Activated CD4-positive, alpha-beta T cell treated with anti-CD3 and anti-CD28 coated beads, Interleukin-2, amount 10 ng/mL, durations not matched to agents 7 days and 5 days (primary cell): ENCODE measurements at regions not wholly inside any gene's neighbourhood (a gene's known extent, or its start where the extent isn't known, plus 50 kb on each side); places are given as distances from the start of the nearest gene placed in this dataset.

Experiments used
- CTCF ChIA-PET: fragments of 350-600 bp; sonication (Branson Sonifier 250); formaldehyde crosslinking; loops from one replicate; lab custom pipeline; 2021; ENCODE audit warnings: antibody characterized with exemption; lab: Charles Lee
- POLR2A ChIA-PET: fragments of 350-600 bp; sonication (Branson Sonifier 250); formaldehyde crosslinking; loops from one replicate; lab custom pipeline; 2021; ENCODE audit warnings: antibody characterized with exemption; lab: Charles Lee
- DNase-seq: peaks from one replicate; pipeline ENCODE4 v3.0.0-alpha.2; 2020
- H3K27ac Mint-ChIP-seq: one replicate; pipeline ENCODE4 v1.8.0; 2021; ENCODE audit warnings: mild to moderate bottlenecking, moderate library complexity, mixed read lengths
- H3K27me3 Mint-ChIP-seq: one replicate; pipeline ENCODE4 v1.8.0; 2021; ENCODE audit warnings: mixed read lengths
- H3K36me3 Mint-ChIP-seq: one replicate; pipeline ENCODE4 v1.8.0; 2021; ENCODE audit warnings: low read depth, mixed read lengths
- H3K4me1 Mint-ChIP-seq: one replicate; pipeline ENCODE4 v1.8.0; 2021; ENCODE audit warnings: mixed read lengths
- H3K4me3 Mint-ChIP-seq: one replicate; pipeline ENCODE4 v1.8.0; 2021; ENCODE audit warnings: mild to moderate bottlenecking, moderate library complexity, mixed read lengths
- H3K9me3 Mint-ChIP-seq: one replicate; pipeline ENCODE4 v1.8.0; 2021; ENCODE audit warnings: mixed read lengths

DNA sequence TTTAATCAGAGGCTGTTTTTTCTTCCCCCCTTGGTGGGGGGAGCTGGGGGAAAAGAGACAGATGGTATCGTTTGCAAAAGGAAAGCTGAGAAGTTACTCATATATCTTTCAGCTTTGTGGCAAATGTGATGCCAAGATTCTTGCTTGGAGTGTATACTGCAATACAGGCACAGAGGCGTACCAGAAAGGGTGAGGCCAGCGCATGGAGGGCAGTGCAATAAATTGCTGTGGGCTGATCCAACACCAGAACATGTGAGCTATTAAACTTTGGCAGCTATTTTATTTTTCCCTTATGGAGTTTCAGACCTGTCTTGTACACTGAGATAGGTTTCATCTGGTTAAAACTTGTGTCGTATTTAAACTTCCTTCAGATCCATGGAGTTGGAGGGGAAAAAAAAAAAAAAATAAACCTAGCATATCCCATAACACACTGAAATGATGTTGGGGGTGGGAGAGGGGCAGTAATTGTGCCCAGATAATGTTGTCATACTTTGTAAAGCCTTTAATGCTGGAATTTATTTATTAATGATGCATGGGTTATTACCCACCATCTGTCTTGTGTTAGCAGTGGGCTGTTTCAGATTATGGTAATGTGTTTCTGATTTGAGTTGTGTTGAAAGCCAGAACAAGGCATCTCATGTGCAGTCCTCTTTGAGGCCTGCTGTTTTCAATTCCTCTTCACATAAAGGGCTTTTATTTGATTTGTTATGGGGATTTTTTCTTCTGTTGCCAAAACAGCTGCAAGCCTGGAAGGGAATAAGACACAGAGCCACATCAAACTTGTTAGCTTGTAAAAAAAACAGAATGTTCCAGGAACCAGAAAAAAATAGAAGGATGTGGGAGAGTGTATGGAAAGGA lies 891.3 kb downstream of the TLE1 start:
- POLR2A ChIA-PET = no interaction called here
- no peaks in the 10 kb centered on the region for H3K4me1 Mint-ChIP-seq

DNA sequence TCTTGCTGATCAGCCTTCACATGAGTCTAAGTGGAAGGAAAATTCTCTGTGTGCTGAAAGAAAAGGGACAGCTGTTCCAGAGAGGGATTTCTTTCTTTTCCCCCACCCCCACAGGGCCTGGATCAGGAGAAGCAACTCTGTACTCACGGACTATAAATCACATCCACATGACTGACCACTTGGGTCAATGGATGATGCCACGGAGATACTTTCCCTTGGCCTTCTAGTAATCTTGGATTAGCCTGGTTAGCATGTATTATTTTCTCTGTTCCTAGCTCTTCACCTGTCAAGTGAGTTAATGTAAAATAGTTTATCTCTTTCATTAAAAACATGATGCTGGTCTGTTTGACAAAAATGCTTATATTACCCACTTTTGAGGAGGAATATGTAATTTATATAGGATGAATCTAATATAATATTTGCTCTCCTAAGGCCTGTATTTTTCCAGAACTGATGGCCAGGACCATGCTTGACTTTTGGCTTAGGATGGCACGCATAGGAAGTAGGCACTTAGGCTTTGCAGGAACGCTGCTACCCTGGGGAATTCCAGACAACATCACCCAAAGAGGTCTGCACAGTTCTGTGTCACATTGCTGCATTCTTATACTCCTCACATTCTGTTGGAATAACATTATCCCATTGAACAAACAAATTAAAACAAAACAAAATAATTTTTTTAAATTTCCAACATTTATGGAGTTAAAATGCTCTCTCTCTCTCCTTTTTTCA lies 892.1 kb downstream of the TLE1 start:
- no peak overlapping the region for H3K4me3 Mint-ChIP-seq
- no peak for DNase-seq
- H3K27ac Mint-ChIP-seq = no peak overlapping the region
- ChIA-PET CTCF (no interaction called here), POLR2A (no interaction called here)
- no peaks in the 10 kb centered on the region for H3K4me1 Mint-ChIP-seq
- H3K36me3 Mint-ChIP-seq = no peaks in the 10 kb centered on the region
- no peaks in the 10 kb centered on the region for H3K27me3 Mint-ChIP-seq
- peaks cover 2% of the 10 kb centered on the region for H3K9me3 Mint-ChIP-seq

More for the DNA sequence above, 891.3 kb downstream of the TLE1 start:
- no peaks in the 10 kb centered on the region for H3K27me3 Mint-ChIP-seq
- no peaks in the 10 kb centered on the region for H3K36me3 Mint-ChIP-seq
- CTCF ChIA-PET = no interaction called here
- DNase-seq = no peak
- H3K4me3 Mint-ChIP-seq = no peak overlapping the region
- H3K27ac Mint-ChIP-seq = no peak overlapping the region
- peaks cover 2% of the 10 kb centered on the region for H3K9me3 Mint-ChIP-seq

DNA sequence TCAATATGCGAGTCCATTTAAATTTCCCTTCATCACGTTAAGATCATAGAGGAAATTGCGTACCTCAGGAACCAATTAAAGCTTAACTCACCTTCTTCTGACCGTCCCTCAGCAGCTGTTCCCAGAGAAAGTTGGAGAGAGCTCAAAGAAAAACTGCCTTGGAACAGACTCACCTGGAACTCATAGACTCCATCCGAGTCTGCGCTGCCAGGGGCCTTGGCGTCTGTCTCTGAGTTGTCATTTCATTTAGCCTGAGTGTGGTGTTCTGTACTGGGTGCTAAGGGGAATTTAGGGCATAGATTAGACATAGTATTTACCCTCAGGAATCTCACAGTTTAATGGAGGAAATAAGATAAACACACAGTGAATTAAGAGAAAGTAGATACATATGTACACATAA lies 892.7 kb downstream of the TLE1 start:
- no peaks in the 10 kb centered on the region for H3K4me1 Mint-ChIP-seq
- no peak for DNase-seq
- H3K9me3 Mint-ChIP-seq = peaks cover 2% of the 10 kb centered on the region
- H3K27ac Mint-ChIP-seq = no peak overlapping the region
- ChIA-PET CTCF (interaction anchor here (0.6 kb wide), 1 partner anchor 1076 kb away, joined by 3 read pairs; no protein-coding TSS in a partner anchor), POLR2A (no interaction called here)
- H3K27me3 Mint-ChIP-seq = no peaks in the 10 kb centered on the region
- no peak overlapping the region for H3K4me3 Mint-ChIP-seq
- no peaks in the 10 kb centered on the region for H3K36me3 Mint-ChIP-seq

DNA sequence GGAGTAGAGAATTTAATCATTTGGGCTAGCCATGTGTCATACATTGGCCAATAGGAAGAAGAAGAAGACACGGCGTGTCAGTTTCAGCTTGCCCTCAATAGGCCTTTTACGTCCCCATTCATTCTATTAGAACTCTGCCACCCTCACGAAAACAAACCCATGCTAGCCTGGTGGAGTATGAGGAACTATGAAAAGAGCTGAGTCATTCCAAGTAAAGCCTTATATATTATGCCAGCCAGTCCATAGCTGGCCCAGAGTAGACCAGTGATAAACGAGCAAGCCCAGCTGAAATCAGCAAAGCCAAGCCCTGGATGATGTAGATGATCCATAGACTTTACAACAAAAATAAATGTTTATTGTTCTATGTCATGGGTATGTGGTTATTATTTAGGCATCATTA lies 895.1 kb downstream of the TLE1 start:
- ChIA-PET POLR2A (no interaction called here), CTCF (no interaction called here)
- no peak for DNase-seq
- Mint-ChIP-seq H3K4me1 (no peaks in the 10 kb centered on the region), H3K4me3 (no peak overlapping the region), H3K27me3 (no peaks in the 10 kb centered on the region), H3K36me3 (no peaks in the 10 kb centered on the region), H3K27ac (no peak overlapping the region), H3K9me3 (no peaks in the 10 kb centered on the region)

DNA sequence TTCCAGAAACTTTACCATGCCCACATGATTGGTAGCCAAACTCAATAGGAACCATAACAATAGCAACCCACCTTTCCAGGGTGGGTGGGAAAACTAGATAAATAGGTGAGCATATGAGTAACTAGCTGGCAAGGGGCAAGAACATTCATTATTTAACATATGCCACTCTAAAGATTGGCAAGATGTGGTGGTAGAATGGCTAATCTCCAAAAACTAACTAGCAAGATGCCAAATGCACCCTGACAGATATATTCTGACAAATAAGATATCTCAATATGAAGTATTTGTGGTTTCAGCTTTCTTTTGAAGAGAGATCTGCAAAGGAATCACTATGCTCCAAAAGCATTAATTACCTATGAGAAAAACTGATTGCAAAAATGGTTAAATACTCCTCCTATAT lies 895.6 kb downstream of the TLE1 start:
- Mint-ChIP-seq H3K36me3 (no peaks in the 10 kb centered on the region), H3K4me3 (no peak overlapping the region), H3K9me3 (no peaks in the 10 kb centered on the region), H3K27ac (no peak overlapping the region), H3K4me1 (no peaks in the 10 kb centered on the region), H3K27me3 (no peaks in the 10 kb centered on the region)
- ChIA-PET POLR2A (no interaction called here), CTCF (no interaction called here)
- no peak for DNase-seq

DNA sequence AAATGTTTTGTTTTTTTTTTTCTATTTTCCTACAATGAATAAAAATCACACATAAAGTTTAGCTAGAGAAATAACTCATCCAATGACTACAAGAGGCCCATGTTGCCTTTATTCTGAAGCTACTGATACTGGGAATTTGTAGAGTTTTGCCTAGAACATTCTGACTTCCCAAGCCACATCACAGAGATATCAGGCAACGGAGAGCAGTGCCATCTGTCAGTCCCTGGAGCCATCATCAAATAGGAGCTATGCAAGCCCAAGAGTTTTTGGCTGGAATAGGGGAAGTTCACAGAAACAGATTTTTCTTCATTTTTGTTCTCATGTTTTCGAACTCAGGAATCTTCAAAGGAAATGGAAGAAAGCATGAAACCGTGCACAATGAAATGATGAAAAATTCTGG lies 896.6 kb downstream of the TLE1 start:
- no peaks in the 10 kb centered on the region for H3K27me3 Mint-ChIP-seq
- POLR2A ChIA-PET = no interaction called here
- H3K4me3 Mint-ChIP-seq = no peak overlapping the region
- no peaks in the 10 kb centered on the region for H3K9me3 Mint-ChIP-seq
- H3K36me3 Mint-ChIP-seq = no peaks in the 10 kb centered on the region
- DNase-seq = no peak
- no peaks in the 10 kb centered on the region for H3K4me1 Mint-ChIP-seq
- CTCF ChIA-PET = no interaction called here
- no peak overlapping the region for H3K27ac Mint-ChIP-seq

DNA sequence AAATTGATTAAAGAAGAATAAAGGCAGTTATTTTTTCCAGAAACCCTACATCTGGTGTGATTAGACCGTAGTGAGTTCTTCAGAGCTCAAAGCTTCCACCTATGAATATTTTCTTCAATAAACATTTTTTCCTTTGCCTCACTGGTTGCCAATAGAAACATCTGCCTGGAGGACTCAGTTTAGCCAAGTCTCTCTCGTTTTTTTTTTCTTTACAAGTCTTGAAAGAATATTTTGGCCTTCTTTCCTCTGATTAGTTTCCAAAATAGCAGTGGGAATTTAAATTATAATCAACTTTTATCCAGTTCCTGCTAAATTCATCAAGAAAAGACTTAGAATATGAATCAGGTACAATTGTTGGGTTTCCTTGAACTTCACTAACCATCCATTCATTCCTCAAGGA lies 897.5 kb downstream of the TLE1 start:
- H3K4me1 Mint-ChIP-seq = no peaks in the 10 kb centered on the region
- CTCF ChIA-PET = no interaction called here
- no peaks in the 10 kb centered on the region for H3K27me3 Mint-ChIP-seq
- H3K9me3 Mint-ChIP-seq = no peaks in the 10 kb centered on the region
- H3K27ac Mint-ChIP-seq = no peak overlapping the region
- H3K4me3 Mint-ChIP-seq = no peak overlapping the region
- DNase-seq = no peak
- H3K36me3 Mint-ChIP-seq = no peaks in the 10 kb centered on the region
- POLR2A ChIA-PET = no interaction called here

DNA sequence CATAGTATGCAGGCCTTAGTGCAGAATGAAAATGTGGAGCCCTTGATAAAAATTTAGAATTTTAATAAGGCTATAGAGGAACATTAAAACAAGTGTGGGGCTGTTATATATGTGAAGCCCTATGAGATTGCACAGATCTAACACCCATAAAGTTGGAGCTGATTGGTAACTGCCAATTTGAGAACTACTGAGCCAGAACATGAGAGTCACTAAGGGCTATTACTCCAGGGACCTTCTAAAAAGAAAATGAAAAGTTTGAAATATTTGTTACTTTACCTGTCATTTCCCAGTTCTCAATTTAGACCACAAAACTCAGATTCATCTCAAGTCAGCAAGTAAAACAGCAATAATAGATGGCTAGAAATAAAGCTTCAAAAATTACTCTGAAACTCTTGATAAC lies 898.6 kb downstream of the TLE1 start:
- ChIA-PET POLR2A (no interaction called here), CTCF (interaction anchor here (0.7 kb wide), 1 partner anchor 15 kb away, joined by 3 read pairs; no protein-coding TSS in a partner anchor)
- no peak for DNase-seq
- Mint-ChIP-seq H3K27ac (no peak overlapping the region), H3K9me3 (no peaks in the 10 kb centered on the region), H3K4me1 (no peaks in the 10 kb centered on the region), H3K36me3 (no peaks in the 10 kb centered on the region), H3K27me3 (no peaks in the 10 kb centered on the region), H3K4me3 (no peak overlapping the region)

DNA sequence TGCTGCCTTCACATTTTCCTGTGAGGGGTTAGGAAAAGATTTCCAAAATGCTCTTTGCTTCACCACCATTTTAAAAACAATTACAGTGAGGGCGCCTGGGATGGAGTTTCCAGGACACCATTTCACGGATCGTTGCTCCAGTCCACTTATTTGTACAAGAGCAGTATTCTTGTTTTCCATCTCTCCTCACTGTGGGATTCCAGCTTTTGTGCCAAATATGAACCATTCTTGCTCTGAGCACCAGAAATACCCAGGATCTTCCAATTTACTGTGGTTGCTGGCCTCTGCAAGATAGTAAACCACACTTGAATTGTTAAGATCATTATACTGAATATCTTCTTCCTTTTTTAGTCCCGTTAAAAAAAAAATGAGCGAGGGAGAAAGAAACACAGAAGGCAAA lies 899.5 kb downstream of the TLE1 start:
- Mint-ChIP-seq H3K4me1 (no peaks in the 10 kb centered on the region), H3K4me3 (no peak overlapping the region), H3K27ac (no peak overlapping the region), H3K36me3 (no peaks in the 10 kb centered on the region), H3K9me3 (no peaks in the 10 kb centered on the region), H3K27me3 (no peaks in the 10 kb centered on the region)
- POLR2A ChIA-PET = no interaction called here
- DNase-seq = no peak
- CTCF ChIA-PET = no interaction called here

DNA sequence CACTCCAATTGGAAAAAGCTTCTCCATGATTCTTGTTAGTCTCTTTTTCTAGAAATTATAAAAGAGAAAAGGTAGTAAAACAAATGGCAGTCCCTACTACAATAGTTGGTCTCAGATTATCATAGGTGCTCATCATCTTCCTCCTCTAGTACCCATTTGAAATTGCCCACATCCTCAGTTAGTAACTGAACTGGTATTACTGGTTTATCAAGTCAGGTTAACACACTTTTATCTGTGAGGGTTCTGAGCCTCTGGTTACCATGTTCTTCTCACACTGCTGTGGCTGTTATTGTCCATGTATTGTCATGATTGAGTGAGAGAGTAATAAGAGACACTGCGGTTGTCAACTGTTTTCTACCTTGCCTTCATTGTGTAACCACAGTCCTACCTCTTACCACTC lies 901.7 kb downstream of the TLE1 start:
- CTCF ChIA-PET = no interaction called here
- Mint-ChIP-seq H3K9me3 (no peaks in the 10 kb centered on the region), H3K4me3 (no peak overlapping the region), H3K27me3 (no peaks in the 10 kb centered on the region), H3K4me1 (no peaks in the 10 kb centered on the region), H3K27ac (no peak overlapping the region), H3K36me3 (no peaks in the 10 kb centered on the region)
- POLR2A ChIA-PET = no interaction called here
- DNase-seq = no peak

DNA sequence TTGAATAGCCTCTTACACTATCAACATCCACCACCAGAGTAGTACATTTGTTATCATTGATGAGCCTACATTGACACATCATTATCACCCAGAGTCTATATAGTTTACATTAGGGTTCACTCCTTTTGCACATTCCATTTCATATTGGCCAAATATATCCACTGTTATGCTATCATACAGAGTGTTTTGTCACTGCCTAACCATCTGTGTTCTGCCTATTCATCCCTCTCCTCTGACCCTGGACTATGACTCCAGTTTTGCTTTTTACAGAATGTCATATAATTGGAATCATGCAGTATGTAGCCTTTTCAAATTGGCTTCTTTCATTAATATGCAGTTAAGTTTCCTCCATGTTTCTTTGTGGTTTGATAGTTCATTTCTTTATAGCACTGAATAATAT lies 904.7 kb downstream of the TLE1 start:
- Mint-ChIP-seq H3K9me3 (no peaks in the 10 kb centered on the region), H3K4me1 (no peaks in the 10 kb centered on the region), H3K4me3 (no peak overlapping the region), H3K27me3 (no peaks in the 10 kb centered on the region), H3K36me3 (no peaks in the 10 kb centered on the region), H3K27ac (no peak overlapping the region)
- no peak for DNase-seq
- ChIA-PET POLR2A (no interaction called here), CTCF (no interaction called here)

DNA sequence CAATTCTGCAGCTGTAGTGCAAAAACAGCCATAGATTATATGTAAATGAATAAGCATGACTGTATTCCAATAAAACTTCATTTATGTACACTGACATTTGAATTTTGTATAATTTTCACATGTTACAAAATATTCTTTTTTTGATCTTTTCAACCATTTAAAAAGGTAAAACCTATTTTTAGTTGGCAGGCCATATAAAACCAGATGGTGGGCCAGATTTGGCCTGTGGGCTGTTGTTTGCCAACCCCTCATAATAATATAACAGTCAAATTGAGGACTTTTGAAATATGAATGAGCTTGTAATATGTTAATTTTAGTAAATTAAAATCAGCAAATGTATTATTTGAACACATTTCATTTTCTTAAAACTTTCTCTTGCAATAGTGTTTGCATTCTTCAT lies 913.4 kb downstream of the TLE1 start:
- POLR2A ChIA-PET = no interaction called here
- CTCF ChIA-PET = interaction anchor here (1.1 kb wide), 1 partner anchor 15 kb away, joined by 3 read pairs; no protein-coding TSS in a partner anchor
- Mint-ChIP-seq H3K36me3 (no peaks in the 10 kb centered on the region), H3K4me3 (no peak overlapping the region), H3K27me3 (no peaks in the 10 kb centered on the region), H3K4me1 (no peaks in the 10 kb centered on the region), H3K27ac (no peak overlapping the region), H3K9me3 (no peaks in the 10 kb centered on the region)
- no peak for DNase-seq

DNA sequence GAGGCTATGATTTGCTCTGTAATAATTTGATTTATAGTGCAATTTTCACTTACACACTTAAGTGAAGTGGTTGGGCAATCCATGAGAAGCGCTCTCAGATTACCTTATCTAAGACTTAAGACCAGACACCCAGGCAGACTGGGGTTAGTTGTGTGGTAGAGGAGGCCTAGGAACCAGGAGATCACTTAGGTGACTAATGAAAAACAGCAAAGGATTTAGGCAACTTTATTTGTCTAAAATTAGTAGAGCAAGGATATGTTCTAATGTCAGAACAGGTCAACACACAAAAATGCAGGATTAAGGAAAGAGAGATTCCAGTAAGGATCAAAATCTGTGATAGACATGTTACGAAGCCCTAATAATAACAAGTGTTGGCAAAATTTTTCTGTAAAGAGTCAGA lies 913.8 kb downstream of the TLE1 start:
- H3K36me3 Mint-ChIP-seq = no peaks in the 10 kb centered on the region
- no peaks in the 10 kb centered on the region for H3K27me3 Mint-ChIP-seq
- DNase-seq = no peak
- no peak overlapping the region for H3K4me3 Mint-ChIP-seq
- no peaks in the 10 kb centered on the region for H3K9me3 Mint-ChIP-seq
- ChIA-PET CTCF (interaction anchor here (1.1 kb wide), 1 partner anchor 15 kb away, joined by 3 read pairs; no protein-coding TSS in a partner anchor), POLR2A (no interaction called here)
- H3K27ac Mint-ChIP-seq = no peak overlapping the region
- no peaks in the 10 kb centered on the region for H3K4me1 Mint-ChIP-seq
